Fibroblast of the aortic adventitia (primary cell): ENCODE measurements at regions not wholly inside any gene's neighbourhood (a gene's known extent, or its start where the extent isn't known, plus 50 kb on each side); places are given as distances from the start of the nearest gene placed in this dataset.

ENCODE experiments used
- DNase-seq: peaks from one replicate; pipeline ENCODE4 v3.0.0-alpha.2; 2010; ENCODE audit warnings: low read depth
- H3K4me3 ChIP-seq: 2 replicates; pipeline ENCODE4 v1.5.1; 2011; ENCODE audit warnings: low read depth, mild to moderate bottlenecking, control low read depth, low read length, moderate library complexity
- TF ChIP-seq, protein P1 (sequence below): IDR thresholded peaks from 2 replicates; pipeline ENCODE4 v1.5.1; 2011; ENCODE audit warnings: mild to moderate bottlenecking, low read length, control low read depth, inconsistent platforms; ENCODE audit not compliant: insufficient read depth

DNA sequence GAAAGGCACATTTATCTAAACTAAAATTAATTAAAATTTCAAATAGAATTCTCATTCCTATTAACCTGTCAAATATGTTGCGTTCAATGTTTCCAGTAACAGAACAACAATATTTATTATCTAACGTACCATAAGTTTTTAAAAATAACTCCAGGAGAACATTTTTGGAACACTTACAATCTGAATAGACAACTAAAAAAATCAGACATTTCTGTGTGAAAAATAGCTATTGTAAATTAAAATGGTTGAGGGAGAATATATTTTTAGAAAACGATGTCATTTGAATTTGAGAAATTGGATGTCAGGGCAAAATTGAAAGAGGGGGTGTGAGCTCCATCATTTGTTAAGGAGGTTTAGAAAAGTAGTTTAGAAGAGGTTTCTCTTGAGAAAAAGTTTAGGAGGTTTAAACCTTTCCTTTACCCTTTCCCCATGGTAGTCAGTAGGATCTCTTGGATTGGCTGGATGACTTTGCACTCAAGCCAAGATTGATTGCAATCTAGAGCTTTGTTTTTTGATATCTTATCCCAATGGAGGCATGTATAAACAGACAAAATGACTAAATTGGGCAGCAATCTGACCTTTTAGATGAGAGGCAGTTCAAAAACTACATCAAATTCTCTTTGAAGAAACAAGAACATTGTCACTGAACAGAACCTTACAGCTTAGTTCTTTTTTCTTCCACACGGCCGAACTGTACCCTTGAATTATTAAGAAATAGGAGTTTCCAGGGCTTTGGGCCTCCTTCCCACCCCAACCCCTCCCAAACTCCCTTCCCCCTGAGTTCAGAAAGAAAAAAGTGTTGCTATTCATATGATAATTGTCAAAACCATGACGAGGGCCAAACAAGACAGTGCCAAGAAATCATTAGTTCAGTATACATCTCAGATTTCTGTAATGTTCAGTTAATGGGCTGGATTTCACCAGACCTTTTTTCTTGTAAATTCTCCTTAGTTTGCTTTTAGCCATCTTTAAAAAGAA, 79.7 kb upstream of the CDIN1 start:
- H3K4me3 ChIP-seq, result no peak overlapping the region
- TF ChIP-seq, protein P1, sequence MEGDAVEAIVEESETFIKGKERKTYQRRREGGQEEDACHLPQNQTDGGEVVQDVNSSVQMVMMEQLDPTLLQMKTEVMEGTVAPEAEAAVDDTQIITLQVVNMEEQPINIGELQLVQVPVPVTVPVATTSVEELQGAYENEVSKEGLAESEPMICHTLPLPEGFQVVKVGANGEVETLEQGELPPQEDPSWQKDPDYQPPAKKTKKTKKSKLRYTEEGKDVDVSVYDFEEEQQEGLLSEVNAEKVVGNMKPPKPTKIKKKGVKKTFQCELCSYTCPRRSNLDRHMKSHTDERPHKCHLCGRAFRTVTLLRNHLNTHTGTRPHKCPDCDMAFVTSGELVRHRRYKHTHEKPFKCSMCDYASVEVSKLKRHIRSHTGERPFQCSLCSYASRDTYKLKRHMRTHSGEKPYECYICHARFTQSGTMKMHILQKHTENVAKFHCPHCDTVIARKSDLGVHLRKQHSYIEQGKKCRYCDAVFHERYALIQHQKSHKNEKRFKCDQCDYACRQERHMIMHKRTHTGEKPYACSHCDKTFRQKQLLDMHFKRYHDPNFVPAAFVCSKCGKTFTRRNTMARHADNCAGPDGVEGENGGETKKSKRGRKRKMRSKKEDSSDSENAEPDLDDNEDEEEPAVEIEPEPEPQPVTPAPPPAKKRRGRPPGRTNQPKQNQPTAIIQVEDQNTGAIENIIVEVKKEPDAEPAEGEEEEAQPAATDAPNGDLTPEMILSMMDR, result no peak
- peak; percentile 57 for DNase-seq

GRCh38 chr15:36501063-36501678, 78.3 kb upstream of the CDIN1 start:
- peak; percentile 83 for DNase-seq
- H3K4me3 ChIP-seq, result no peak overlapping the region
- TF ChIP-seq, protein P1, result peak; percentile 77

GRCh38 chr15:36502509-36502908, 76.9 kb upstream of the CDIN1 start:
- TF ChIP-seq, protein P1, result no peak
- H3K4me3 ChIP-seq, result no peak overlapping the region
- DNase-seq, result no peak

GRCh38 chr15:36506733-36507356, 72.6 kb upstream of the CDIN1 start:
- TF ChIP-seq, protein P1, result no peak
- no peak for DNase-seq

DNA sequence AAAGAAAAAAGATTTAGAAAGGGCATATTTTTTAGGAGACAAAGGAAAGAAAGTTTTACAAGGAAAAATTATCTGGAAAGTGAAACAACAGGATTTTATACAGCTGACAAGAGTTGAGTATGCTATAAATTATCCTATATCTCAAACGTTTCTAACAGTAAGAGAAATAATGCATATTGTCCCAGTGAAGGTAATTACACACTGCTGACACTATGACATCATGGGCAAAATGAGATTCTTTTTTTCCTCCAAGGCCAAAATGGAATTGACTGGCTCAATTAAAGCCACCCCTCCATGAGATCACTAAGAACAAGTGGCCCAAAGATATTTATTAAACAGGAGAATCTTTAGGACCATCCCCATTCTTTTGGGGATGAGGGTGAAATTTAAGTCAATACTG, 72.0 kb upstream of the CDIN1 start:
- H3K4me3 ChIP-seq, result no peak overlapping the region
- DNase-seq, result no peak
- TF ChIP-seq, protein P1, result no peak

More at GRCh38 chr15:36506733-36507356, 72.6 kb upstream of the CDIN1 start:
- no peak overlapping the region for H3K4me3 ChIP-seq

GRCh38 chr15:36511594-36511993, 67.8 kb upstream of the CDIN1 start:
- TF ChIP-seq, protein P1, result no peak
- H3K4me3 ChIP-seq, result no peak overlapping the region
- DNase-seq, result no peak
